GM10266 (cell line): ENCODE measurements at regions not wholly inside any gene's neighbourhood (a gene's known extent, or its start where the extent isn't known, plus 50 kb on each side); places are given as distances from the start of the nearest gene placed in this dataset.
"Not testable (repeated sequence)": the region's sequence is repeated elsewhere in the genome, so short reads cannot be mapped to it uniquely, and the experiment has no call there.

Experiments
- DNase-seq: peaks from one replicate; pipeline ENCODE4 v3.0.0; 2012; ENCODE audit errors: extremely low spot score
- CTCF ChIP-seq: IDR thresholded peaks from 2 replicates; pipeline ENCODE4 v1.5.1; 2012; ENCODE audit warnings: mild to moderate bottlenecking, low read depth; ENCODE audit not compliant: control insufficient read depth, insufficient read depth; ENCODE audit errors: missing control alignments

- no peak for TF ChIP-seq CTCF
- DNase-seq = no peak
Observed at GRCh38 chr4:126924237-126924636, 708.5 kb upstream of the INTU start.

GRCh38 chr4:126930059-126930458 is 702.7 kb upstream of the INTU start:
- DNase-seq = not testable (repeated sequence)

GRCh38 chr4:126935801-126936200 is 697.0 kb upstream of the INTU start:
- no peak for DNase-seq
- TF ChIP-seq CTCF = no peak

- DNase-seq = no peak
- TF ChIP-seq CTCF = no peak
Observed at GRCh38 chr4:126937342-126937741, 695.4 kb upstream of the INTU start.

GRCh38 chr4:126937846-126938422 is 694.8 kb upstream of the INTU start:
- no peak for DNase-seq

GRCh38 chr4:126939401-126939800 is 693.4 kb upstream of the INTU start:
- DNase-seq = no peak
- no peak for TF ChIP-seq CTCF

More at GRCh38 chr4:126937846-126938422, 694.8 kb upstream of the INTU start:
- TF ChIP-seq CTCF = no peak

GRCh38 chr4:126947536-126947935 is 685.2 kb upstream of the INTU start:
- TF ChIP-seq CTCF = no peak
- no peak for DNase-seq
